Stomach (tissue), 8 donors: ENCODE measurements at regions not wholly inside any gene's neighbourhood (a gene's known extent, or its start where the extent isn't known, plus 50 kb on each side); places are given as distances from the start of the nearest gene placed in this dataset.

Source experiments
- DNase-seq, 2 donors: peaks; one replicate each; pipeline versions ENCODE4 v3.0.0 to v3.0.0-alpha.2; 2013 to 2019
- H3K27ac ChIP-seq, 5 donors: fragments of 200-600 bp in 4 of 5; sonication (generic) in 4 of 5; one replicate each; pipeline ENCODE4 v1.5.1; 2013 to 2019; ENCODE audit warnings: mild to moderate bottlenecking in 1 of 5, moderate library complexity in 1 of 5
- H3K27me3 ChIP-seq, 3 donors: fragments of 200-600 bp; sonication (generic); one replicate each; pipeline ENCODE4 v1.5.1; 2017 to 2019; ENCODE audit warnings: mixed run types in 1 of 3
- H3K36me3 ChIP-seq, 4 donors: fragments of 200-600 bp; sonication (generic); 1 replicate in 3 of 4; 2 replicates in 1 of 4; pipeline ENCODE4 v1.5.1; 2016 to 2019
- H3K4me1 ChIP-seq, 4 donors: fragments of 200-600 bp; sonication (generic); one replicate each; pipeline ENCODE4 v1.5.1; 2016 to 2019
- H3K4me3 ChIP-seq, 4 donors: fragments of 200-600 bp; sonication (generic) in 3 of 4; one replicate each; pipeline ENCODE4 v1.5.1; 2016 to 2019; ENCODE audit warnings: mild to moderate bottlenecking in 1 of 4
- H3K9me3 ChIP-seq, 4 donors: fragments of 200-600 bp; sonication (generic); one replicate each; pipeline ENCODE4 v1.5.1; 2016 to 2019
- EP300 ChIP-seq: sonication (generic); formaldehyde crosslinking; IDR thresholded peaks from one replicate; pipeline ENCODE4 v1.6.1; 2017; ENCODE audit warnings: antibody characterized with exemption
- POLR2A ChIP-seq, 4 donors: fragments of 450-650 bp; IDR thresholded peaks; one replicate each; pipeline ENCODE4 v1.6.1; 2016; ENCODE audit warnings: antibody characterized with exemption in 4 of 4, control low read depth in 2 of 4, mild to moderate bottlenecking in 1 of 4, moderate library complexity in 1 of 4
- POLR2AphosphoS5 ChIP-seq, 3 donors: sonication (generic); formaldehyde crosslinking; IDR thresholded peaks; one replicate each; pipeline ENCODE4 v1.6.1; 2016; ENCODE audit warnings: antibody characterized with exemption in 3 of 3
- WGBS, 5 donors: extraction: QIAGEN DNeasy Blood & Tissue Kit in 3 of 5; methylation state at CpG; one replicate each; pipeline versions ENCODE4 v1.1.5 to v1.1.7; 2013 to 2018; 5-methylcytosine and 5-hydroxymethylcytosine counted together
- intact Hi-C: fragments of 100-400 bp; cut with DNase I; formaldehyde crosslinking; loops from one replicate; pipeline ENCODE4 v1.15.1; 2023; ENCODE audit warnings: low total_unique reads
- TF ChIP-seq, protein P1 (sequence below), 7 experiments: fragments of 450-650 bp in 4 of 7; fragments of 200-600 bp in 3 of 7; sonication (generic) in 3 of 7; IDR thresholded peaks; one replicate each; pipeline ENCODE4 v1.5.1; 2016 to 2019; ENCODE audit warnings: antibody characterized with exemption in 7 of 7, control low read depth in 2 of 7, mild to moderate bottlenecking in 1 of 7
- donor health status: healthy with polysubstance abuse.
- donor health status: Bipolar disorder and iron deficiency.
- donor health status: healthy.

- Histone ChIP-seq H3K4me1 (no peaks in the 10 kb centered on the region), H3K4me3 (no peak overlapping the region), H3K36me3 (no peaks in the 10 kb centered on the region), H3K27ac (no peak overlapping the region), H3K27me3 (no peaks in the 10 kb centered on the region), H3K9me3 (no peaks in the 10 kb centered on the region)
- 68 to 97% (median 92%) methylated on average over 1 of the region's 1 CpG for WGBS, 5 donors
- TF ChIP-seq POLR2A (IDR thresholded peaks at IDR 0.05) (no peak), EP300 (no peak), POLR2AphosphoS5 (IDR thresholded peaks at IDR 0.05) (no peak)
- TF ChIP-seq, protein P1, sequence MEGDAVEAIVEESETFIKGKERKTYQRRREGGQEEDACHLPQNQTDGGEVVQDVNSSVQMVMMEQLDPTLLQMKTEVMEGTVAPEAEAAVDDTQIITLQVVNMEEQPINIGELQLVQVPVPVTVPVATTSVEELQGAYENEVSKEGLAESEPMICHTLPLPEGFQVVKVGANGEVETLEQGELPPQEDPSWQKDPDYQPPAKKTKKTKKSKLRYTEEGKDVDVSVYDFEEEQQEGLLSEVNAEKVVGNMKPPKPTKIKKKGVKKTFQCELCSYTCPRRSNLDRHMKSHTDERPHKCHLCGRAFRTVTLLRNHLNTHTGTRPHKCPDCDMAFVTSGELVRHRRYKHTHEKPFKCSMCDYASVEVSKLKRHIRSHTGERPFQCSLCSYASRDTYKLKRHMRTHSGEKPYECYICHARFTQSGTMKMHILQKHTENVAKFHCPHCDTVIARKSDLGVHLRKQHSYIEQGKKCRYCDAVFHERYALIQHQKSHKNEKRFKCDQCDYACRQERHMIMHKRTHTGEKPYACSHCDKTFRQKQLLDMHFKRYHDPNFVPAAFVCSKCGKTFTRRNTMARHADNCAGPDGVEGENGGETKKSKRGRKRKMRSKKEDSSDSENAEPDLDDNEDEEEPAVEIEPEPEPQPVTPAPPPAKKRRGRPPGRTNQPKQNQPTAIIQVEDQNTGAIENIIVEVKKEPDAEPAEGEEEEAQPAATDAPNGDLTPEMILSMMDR (IDR thresholded peaks at IDR 0.05) = no peak
- peak in 1 of 2 donors; percentile 9 for DNase-seq
- intact Hi-C loops = no loop called here
Measured at GRCh38 chr7:124542476-124542875, 223.1 kb downstream of the GPR37 start.

- Histone ChIP-seq H3K9me3 (no peaks in the 10 kb centered on the region), H3K27ac (no peak overlapping the region), H3K4me3 (no peak overlapping the region), H3K36me3 (no peaks in the 10 kb centered on the region), H3K4me1 (no peaks in the 10 kb centered on the region), H3K27me3 (no peaks in the 10 kb centered on the region)
- TF ChIP-seq POLR2A (IDR thresholded peaks at IDR 0.05) (no peak), EP300 (no peak), POLR2AphosphoS5 (IDR thresholded peaks at IDR 0.05) (no peak)
- TF ChIP-seq, protein P1 (IDR thresholded peaks at IDR 0.05) = no peak
- intact Hi-C loops = no loop called here
- DNase-seq = no peak
- 35 to 48% (median 44%) methylated on average over 3 of the region's 3 CpGs for WGBS, 5 donors
Measured at GRCh38 chr7:124536156-124536762, 229.3 kb downstream of the GPR37 start.

- Histone ChIP-seq H3K36me3 (no peaks in the 10 kb centered on the region), H3K27ac (no peak overlapping the region), H3K4me3 (no peak overlapping the region), H3K9me3 (peaks cover 0 to 20% (median 8%) of the 10 kb centered on the region in 4 donors), H3K4me1 (no peaks in the 10 kb centered on the region), H3K27me3 (no peaks in the 10 kb centered on the region)
- intact Hi-C loops = no loop called here
- DNase-seq = no peak
- TF ChIP-seq, protein P1 (IDR thresholded peaks at IDR 0.05) = no peak
- TF ChIP-seq EP300 = no peak
- no peak for TF ChIP-seq POLR2AphosphoS5 (IDR thresholded peaks at IDR 0.05)
- TF ChIP-seq POLR2A (IDR thresholded peaks at IDR 0.05) = no peak
Measured at GRCh38 chr7:124532166-124532565, 233.4 kb downstream of the GPR37 start.

DNA sequence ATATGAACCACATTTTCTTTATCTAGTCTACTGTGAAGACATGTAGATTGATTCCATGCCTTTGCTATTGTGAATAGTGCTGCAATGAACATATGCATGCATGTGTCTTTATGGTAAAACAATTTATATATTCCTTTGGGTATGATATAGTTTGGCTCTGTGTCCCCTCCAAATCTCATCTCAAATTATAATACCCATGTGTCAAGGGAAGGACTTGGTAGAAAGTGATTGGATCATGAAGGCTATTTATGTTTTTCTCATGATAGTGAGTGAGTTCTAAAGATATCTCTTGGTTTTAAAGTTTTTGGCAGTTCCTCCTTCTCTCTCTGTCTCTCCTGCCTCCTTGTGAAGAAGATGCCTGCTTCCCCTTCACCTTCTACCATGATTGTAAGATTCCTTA, 248.7 kb downstream of the GPR37 start:
- H3K9me3 ChIP-seq = no peaks in the 10 kb centered on the region
- H3K4me3 ChIP-seq = no peak overlapping the region
- intact Hi-C loops = no loop called here
- no peaks in the 10 kb centered on the region for H3K27me3 ChIP-seq
- H3K27ac ChIP-seq = no peak overlapping the region
- no peak for DNase-seq
- no peaks in the 10 kb centered on the region for H3K36me3 ChIP-seq
- TF ChIP-seq POLR2AphosphoS5 (IDR thresholded peaks at IDR 0.05) (no peak), EP300 (no peak)
- H3K4me1 ChIP-seq = no peaks in the 10 kb centered on the region

GRCh38 chr7:124515106-124515830, 250.3 kb downstream of the GPR37 start:
- Histone ChIP-seq H3K27me3 (no peaks in the 10 kb centered on the region), H3K36me3 (no peaks in the 10 kb centered on the region), H3K9me3 (no peaks in the 10 kb centered on the region), H3K27ac (no peak overlapping the region), H3K4me3 (no peak overlapping the region), H3K4me1 (no peaks in the 10 kb centered on the region)
- intact Hi-C loops = no loop called here
- no peak for TF ChIP-seq EP300
- no peak for TF ChIP-seq POLR2AphosphoS5 (IDR thresholded peaks at IDR 0.05)
- TF ChIP-seq, protein P1 (IDR thresholded peaks at IDR 0.05) = no peak
- no peak for TF ChIP-seq POLR2A (IDR thresholded peaks at IDR 0.05)
- peak in 1 of 2 donors; percentile 3 for DNase-seq
- 48 to 68% (median 62%) methylated on average over 4 of the region's 4 CpGs for WGBS, 5 donors
